Endothelial cell of umbilical vein (primary cell): ENCODE measurements at regions not wholly inside any gene's neighbourhood (a gene's known extent, or its start where the extent isn't known, plus 50 kb on each side); places are given as distances from the start of the nearest gene placed in this dataset.

Experiments used
- BruUV-seq: library from RNA; stranded (reverse); fragments of 400-500 nt; replicated peaks from 2 replicates; lab custom pipeline; 2021; lab: Mats Ljungman, UMichigan
- CTCF ChIA-PET: fragments of 300-600, 350-600 bp; sonication (Branson Sonifier 250); formaldehyde crosslinking; loops from one replicate; lab custom pipeline; 2021; ENCODE audit warnings: antibody characterized with exemption, inconsistent platforms; lab: Charles Lee
- POLR2A ChIA-PET: fragments of 300-600, 350-600 bp; sonication (Branson Sonifier 250); formaldehyde crosslinking; loops from one replicate; lab custom pipeline; 2021; ENCODE audit warnings: antibody characterized with exemption, inconsistent platforms; lab: Charles Lee
- DNase-seq: peaks from one replicate; pipeline ENCODE4 v3.0.0-alpha.2; 2011; ENCODE audit warnings: low read depth, low spot score
- FAIRE-seq: peaks from 2 replicates; lab custom pipeline; 2011; peaks lifted over from hg19 to GRCh38; lab: Jason Lieb, UNC
- H2AFZ ChIP-seq: 2 replicates; pipeline ENCODE4 v1.6.0; 2012; ENCODE audit warnings: low read depth, low read length, control low read depth, inconsistent platforms
- H3K27ac ChIP-seq: 2 replicates; pipeline ENCODE4 v1.5.1; 2011; ENCODE audit warnings: low read depth, mild to moderate bottlenecking, control low read depth, low read length, moderate library complexity; ENCODE audit not compliant: insufficient read depth
- H3K27me3 ChIP-seq, 2 experiments: 2 replicates each; pipeline versions ENCODE4 v1.6.0 to v1.6.1; 2011; ENCODE audit warnings: low read length in 2 of 2, mixed read lengths in 1 of 2; ENCODE audit not compliant: control insufficient read depth in 2 of 2, insufficient read depth in 2 of 2
- H3K36me3 ChIP-seq, 2 experiments: 2 replicates in 1 of 2; 3 replicates in 1 of 2; pipeline ENCODE4 v1.5.1; 2011; ENCODE audit warnings: low read length in 2 of 2, mild to moderate bottlenecking in 1 of 2, moderate library complexity in 1 of 2; ENCODE audit not compliant: control insufficient read depth in 2 of 2, insufficient read depth in 2 of 2; ENCODE audit errors: extremely low read depth in 1 of 2
- H3K4me1 ChIP-seq: 3 replicates; pipeline ENCODE4 v1.5.1; 2011; ENCODE audit warnings: mild to moderate bottlenecking, low read length; ENCODE audit not compliant: control insufficient read depth, insufficient read depth; ENCODE audit errors: extremely low read depth
- H3K4me2 ChIP-seq: 2 replicates; pipeline ENCODE4 v1.6.1; 2011; ENCODE audit warnings: low read length, control low read depth, mixed read lengths; ENCODE audit not compliant: insufficient read depth
- H3K4me3 ChIP-seq, 3 experiments: fragments of 200-600 bp in 1 of 3; sonication (generic), shearing (Covaris generic) in 1 of 3; replicated peaks in 1 of 3; 2 replicates each; pipeline ENCODE4 v1.5.1; 2011 to 2016; ENCODE audit warnings: control low read depth in 3 of 3, low read length in 3 of 3, mild to moderate bottlenecking in 2 of 3, inconsistent platforms in 1 of 3, low read depth in 1 of 3, moderate library complexity in 1 of 3; ENCODE audit not compliant: insufficient read depth in 1 of 3
- H3K79me2 ChIP-seq: 2 replicates; pipeline ENCODE4 v1.6.0; 2012; ENCODE audit warnings: low read length, inconsistent platforms; ENCODE audit not compliant: control insufficient read depth, insufficient read depth
- H3K9ac ChIP-seq: replicated peaks from 2 replicates; pipeline ENCODE3; 2011; ENCODE audit warnings: low read length, control low read depth; ENCODE audit not compliant: insufficient read depth; ENCODE audit errors: extremely low read depth
- H3K9me1 ChIP-seq: replicated peaks from 3 replicates; pipeline ENCODE4 v1.6.0; 2011; ENCODE audit warnings: mild to moderate bottlenecking, low read length; ENCODE audit not compliant: control insufficient read depth, insufficient read depth; ENCODE audit errors: extremely low read depth
- H3K9me3 ChIP-seq: replicated peaks from 2 replicates; pipeline ENCODE4 v1.5.1; 2012; ENCODE audit warnings: low read length, inconsistent platforms; ENCODE audit not compliant: control insufficient read depth, insufficient read depth
- H4K20me1 ChIP-seq: replicated peaks from 2 replicates; pipeline ENCODE3; 2011; ENCODE audit warnings: mild to moderate bottlenecking, low read length; ENCODE audit not compliant: control insufficient read depth, insufficient read depth; ENCODE audit errors: extremely low read depth
- EZH2 ChIP-seq: IDR thresholded peaks from 2 replicates; pipeline ENCODE4 v1.6.1; 2012; ENCODE audit warnings: borderline replicate concordance, low read depth, mild to moderate bottlenecking, moderate library complexity, low read length, inconsistent platforms; ENCODE audit not compliant: severe bottlenecking
- FOS ChIP-seq: IDR thresholded peaks from 2 replicates; pipeline ENCODE4 v1.6.1; 2011; ENCODE audit warnings: mild to moderate bottlenecking, low read length, moderate library complexity, borderline replicate concordance; ENCODE audit not compliant: insufficient read depth
- GATA2 ChIP-seq: IDR thresholded peaks from 2 replicates; pipeline ENCODE4 v1.7.0; 2011; ENCODE audit warnings: low read depth, mild to moderate bottlenecking, moderate library complexity, mixed read lengths, low read length; ENCODE audit not compliant: insufficient read length, insufficient read depth
- JUN ChIP-seq: IDR thresholded peaks from 2 replicates; pipeline ENCODE4 v1.6.1; 2011; ENCODE audit warnings: borderline replicate concordance, low read depth; ENCODE audit not compliant: insufficient read length, insufficient read depth
- MAX ChIP-seq: IDR thresholded peaks from 2 replicates; pipeline ENCODE4 v1.6.1; 2011; ENCODE audit not compliant: insufficient read depth, insufficient read length
- MYC ChIP-seq: IDR thresholded peaks from one replicate; pipeline ENCODE4 v1.6.1; 2011; ENCODE audit warnings: mild to moderate bottlenecking, low read depth, low read length
- POLR2A ChIP-seq: IDR thresholded peaks from 2 replicates; pipeline ENCODE4 v1.6.1; 2012; ENCODE audit warnings: low read depth, mild to moderate bottlenecking, control low read depth, low read length
- POLR2AphosphoS5 ChIP-seq: IDR thresholded peaks from 2 replicates; pipeline ENCODE4 v1.6.1; 2012; ENCODE audit warnings: low read depth, mild to moderate bottlenecking, control low read depth, low read length, moderate library complexity; ENCODE audit not compliant: insufficient read depth
- dilution Hi-C: fragments of 300-500 bp; cut with MboI; formaldehyde crosslinking; loops from one replicate; pipeline ENCODE4 v1.15.0; 2019; ENCODE audit warnings: low sequenced_read_pairs; ENCODE audit not compliant: extremely low pct_ligation_motif_present
- intact Hi-C: fragments of 100-400 bp; cut with micrococcal nuclease; formaldehyde crosslinking; loops from one replicate; pipeline ENCODE4 v1.10.0; 2022
- TF ChIP-seq, protein P1 (sequence below), 2 donors: IDR thresholded peaks; 1 replicate in 1 of 2; 2 replicates in 1 of 2; pipeline ENCODE4 v1.5.1; 2011; ENCODE audit warnings: low read length in 2 of 2, mild to moderate bottlenecking in 2 of 2, moderate library complexity in 2 of 2, control low read depth in 1 of 2, inconsistent platforms in 1 of 2, low read depth in 1 of 2; ENCODE audit not compliant: insufficient read depth in 1 of 2; ENCODE audit errors: extremely low read depth in 1 of 2

GRCh38 chr3:67176396-67176795, 178.3 kb downstream of the KBTBD8 start:
- Histone ChIP-seq H4K20me1 (no peaks in the 10 kb centered on the region), H3K36me3 (no peaks in the 10 kb centered on the region), H2AFZ (no peak overlapping the region), H3K27ac (no peak overlapping the region), H3K79me2 (no peaks in the 10 kb centered on the region), H3K9ac (no peak overlapping the region), H3K4me1 (no peaks in the 10 kb centered on the region), H3K27me3 (no peaks in the 10 kb centered on the region), H3K9me1 (no peaks in the 10 kb centered on the region), H3K4me3 (no peak overlapping the region), H3K4me2 (no peak overlapping the region), H3K9me3 (no peaks in the 10 kb centered on the region)
- no peak for TF ChIP-seq FOS
- TF ChIP-seq JUN = no peak
- TF ChIP-seq GATA2 = no peak
- TF ChIP-seq POLR2AphosphoS5 = no peak
- TF ChIP-seq MAX = no peak
- no peak for TF ChIP-seq MYC
- TF ChIP-seq, protein P1, sequence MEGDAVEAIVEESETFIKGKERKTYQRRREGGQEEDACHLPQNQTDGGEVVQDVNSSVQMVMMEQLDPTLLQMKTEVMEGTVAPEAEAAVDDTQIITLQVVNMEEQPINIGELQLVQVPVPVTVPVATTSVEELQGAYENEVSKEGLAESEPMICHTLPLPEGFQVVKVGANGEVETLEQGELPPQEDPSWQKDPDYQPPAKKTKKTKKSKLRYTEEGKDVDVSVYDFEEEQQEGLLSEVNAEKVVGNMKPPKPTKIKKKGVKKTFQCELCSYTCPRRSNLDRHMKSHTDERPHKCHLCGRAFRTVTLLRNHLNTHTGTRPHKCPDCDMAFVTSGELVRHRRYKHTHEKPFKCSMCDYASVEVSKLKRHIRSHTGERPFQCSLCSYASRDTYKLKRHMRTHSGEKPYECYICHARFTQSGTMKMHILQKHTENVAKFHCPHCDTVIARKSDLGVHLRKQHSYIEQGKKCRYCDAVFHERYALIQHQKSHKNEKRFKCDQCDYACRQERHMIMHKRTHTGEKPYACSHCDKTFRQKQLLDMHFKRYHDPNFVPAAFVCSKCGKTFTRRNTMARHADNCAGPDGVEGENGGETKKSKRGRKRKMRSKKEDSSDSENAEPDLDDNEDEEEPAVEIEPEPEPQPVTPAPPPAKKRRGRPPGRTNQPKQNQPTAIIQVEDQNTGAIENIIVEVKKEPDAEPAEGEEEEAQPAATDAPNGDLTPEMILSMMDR (IDR thresholded peaks at IDR 0.05; ENCODE audit: extremely low read depth in 1 of 2, insufficient read depth in 1 of 2, low read depth in 1 of 2, low read length in 2 of 2) = no peak
- TF ChIP-seq EZH2 = no peak
- TF ChIP-seq POLR2A = no peak
- ChIA-PET CTCF (no interaction called here), POLR2A (no interaction called here)
- dilution Hi-C loops (no loop called here), intact Hi-C loops (no loop called here)
- FAIRE-seq = no peak
- BruUV-seq = no TSS peak
- DNase-seq = no peak
